Spleen (tissue), 11 donors: ENCODE measurements at regions not wholly inside any gene's neighbourhood (a gene's known extent, or its start where the extent isn't known, plus 50 kb on each side); places are given as distances from the start of the nearest gene placed in this dataset.

ENCODE experiments used
- DNase-seq: peaks from one replicate; pipeline ENCODE4 v3.0.0-alpha.2; 2020
- H3K27ac ChIP-seq, 8 donors: fragments of 200-600 bp; sonication (generic) in 7 of 8; 1 replicate in 4 of 8; 2 replicates in 4 of 8; pipeline versions ENCODE4 v1.5.0 to v1.8.0; 2016 to 2021; ENCODE audit warnings: inconsistent platforms in 4 of 8, mild to moderate bottlenecking in 4 of 8, moderate library complexity in 1 of 8
- H3K27me3 ChIP-seq, 7 donors: fragments of 200-600 bp; sonication (generic) in 6 of 7; replicated peaks in 1 of 7; 1 replicate in 4 of 7; 2 replicates in 3 of 7; pipeline versions ENCODE4 v1.5.0 to v1.8.0; 2016 to 2021; ENCODE audit warnings: inconsistent platforms in 3 of 7, mild to moderate bottlenecking in 1 of 7
- H3K36me3 ChIP-seq, 6 donors: fragments of 200-600 bp; sonication (generic) in 5 of 6; 1 replicate in 4 of 6; 2 replicates in 2 of 6; pipeline versions ENCODE4 v1.5.0 to v1.8.0; 2016 to 2021; ENCODE audit warnings: inconsistent platforms in 2 of 6
- H3K4me1 ChIP-seq, 6 donors: fragments of 200-600 bp; sonication (generic) in 5 of 6; 1 replicate in 3 of 6; 2 replicates in 3 of 6; pipeline versions ENCODE4 v1.5.0 to v1.8.0; 2016 to 2021; ENCODE audit warnings: inconsistent platforms in 3 of 6
- H3K4me3 ChIP-seq, 8 donors: fragments of 200-600 bp; sonication (generic) in 7 of 8; 1 replicate in 4 of 8; 2 replicates in 4 of 8; pipeline versions ENCODE4 v1.5.0 to v1.8.0; 2016 to 2021; ENCODE audit warnings: inconsistent platforms in 4 of 8, mild to moderate bottlenecking in 4 of 8, moderate library complexity in 2 of 8
- H3K9me3 ChIP-seq, 8 donors: fragments of 200-600 bp; sonication (generic) in 7 of 8; 1 replicate in 4 of 8; 2 replicates in 4 of 8; pipeline versions ENCODE4 v1.5.0 to v1.8.0; 2016 to 2021; ENCODE audit warnings: inconsistent platforms in 4 of 8
- CTCF ChIP-seq, 11 experiments: fragments of 200-600 bp in 7 of 11; fragments of 450-650 bp in 4 of 11; sonication (generic) in 4 of 11; IDR thresholded peaks in 8 of 11; conservative IDR thresholded peaks in 3 of 11; 1 replicate in 7 of 11; 2 replicates in 4 of 11; pipeline versions ENCODE4 v1.4.0 to v1.8.0; 2016 to 2021; ENCODE audit warnings: antibody characterized with exemption in 11 of 11, inconsistent platforms in 4 of 11, mild to moderate bottlenecking in 1 of 11
- POLR2A ChIP-seq, 3 donors: fragments of 450-650 bp; IDR thresholded peaks; one replicate each; pipeline ENCODE4 v1.5.1; 2017; ENCODE audit warnings: antibody characterized with exemption in 3 of 3, mild to moderate bottlenecking in 1 of 3
- POLR2AphosphoS5 ChIP-seq, 3 donors: sonication (generic); formaldehyde crosslinking; IDR thresholded peaks; one replicate each; pipeline ENCODE4 v1.5.1; 2017; ENCODE audit warnings: antibody characterized with exemption in 3 of 3
- WGBS, 5 donors: extraction: QIAGEN DNeasy Blood & Tissue Kit in 3 of 5; methylation state at CpG; one replicate each; pipeline versions ENCODE4 v1.1.5 to v1.1.7; 2013 to 2018; 5-methylcytosine and 5-hydroxymethylcytosine counted together
- intact Hi-C: fragments of 100-400 bp; cut with DNase I; formaldehyde crosslinking; loops from one replicate; pipeline ENCODE4 v1.15.0; 2023; ENCODE audit warnings: low total_unique reads
- donor health status: healthy with polysubstance abuse.
- donor health status: DM: no; HTN: no; CAD: no; lungs with moderate emphysema.
- donor health status: DM: no; HTN: no; CAD: no.
- donor health status: Bipolar disorder and iron deficiency.
- donor health status: healthy.
- donor health status: DM: no; HTN: no; CAD: no.
- donor health status: DM: yes; HTN: yes; CAD: no.

DNA sequence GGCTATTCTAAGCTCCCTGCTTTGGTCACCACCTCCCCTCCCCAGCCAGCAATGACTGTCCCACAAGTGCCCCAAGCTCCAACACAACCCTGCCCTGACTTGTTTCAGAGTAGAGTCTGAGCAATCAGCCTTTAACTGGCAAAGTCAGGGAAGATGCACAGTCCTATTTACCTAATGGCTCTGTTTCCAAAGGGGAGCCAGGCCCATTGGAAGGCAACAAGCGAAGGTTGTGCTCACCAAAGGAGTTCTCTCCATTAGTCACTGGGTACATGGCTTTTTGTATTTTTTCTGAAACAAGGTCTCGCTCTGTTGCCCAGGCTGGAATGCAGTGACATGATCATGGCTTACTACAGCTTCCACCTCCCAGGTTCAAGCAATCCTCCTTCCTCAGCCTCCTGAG, 267.1 kb upstream of the CRY1 start:
- TF ChIP-seq POLR2A (IDR thresholded peaks at IDR 0.05) (no peak), CTCF (IDR thresholded peaks at IDR 0.05 in 8 of 11, conservative IDR thresholded peaks at IDR 0.05 in 3 of 11) (no peak), POLR2AphosphoS5 (IDR thresholded peaks at IDR 0.05) (no peak)
- H3K4me3 ChIP-seq = no peak overlapping the region
- no peak for DNase-seq
- no peaks in the 10 kb centered on the region for H3K4me1 ChIP-seq
- 88 to 96% (median 92%) methylated on average over 2 of the region's 2 CpGs for WGBS, 5 donors
- H3K27ac ChIP-seq = no peak overlapping the region
- H3K9me3 ChIP-seq = no peaks in the 10 kb centered on the region
- peaks cover 0 to 2% (median 0%) of the 10 kb centered on the region in 7 donors for H3K27me3 ChIP-seq
- intact Hi-C loops = no loop called here
- H3K36me3 ChIP-seq = no peaks in the 10 kb centered on the region

- DNase-seq = no peak
- no peaks in the 10 kb centered on the region for H3K36me3 ChIP-seq
- no peaks in the 10 kb centered on the region for H3K4me1 ChIP-seq
- peaks cover 0 to 1% (median 0%) of the 10 kb centered on the region in 7 donors for H3K27me3 ChIP-seq
- TF ChIP-seq CTCF (IDR thresholded peaks at IDR 0.05 in 8 of 11, conservative IDR thresholded peaks at IDR 0.05 in 3 of 11) (no peak), POLR2A (IDR thresholded peaks at IDR 0.05) (no peak), POLR2AphosphoS5 (IDR thresholded peaks at IDR 0.05) (no peak)
- H3K4me3 ChIP-seq = no peak overlapping the region
- no peaks in the 10 kb centered on the region for H3K9me3 ChIP-seq
- intact Hi-C loops = no loop called here
- no peak overlapping the region for H3K27ac ChIP-seq
- 77 to 88% (median 82%) methylated on average over 2 of the region's 2 CpGs for WGBS, 5 donors
These were observed 268.6 kb upstream of the CRY1 start for GRCh38 chr12:107361970-107362369.

DNA sequence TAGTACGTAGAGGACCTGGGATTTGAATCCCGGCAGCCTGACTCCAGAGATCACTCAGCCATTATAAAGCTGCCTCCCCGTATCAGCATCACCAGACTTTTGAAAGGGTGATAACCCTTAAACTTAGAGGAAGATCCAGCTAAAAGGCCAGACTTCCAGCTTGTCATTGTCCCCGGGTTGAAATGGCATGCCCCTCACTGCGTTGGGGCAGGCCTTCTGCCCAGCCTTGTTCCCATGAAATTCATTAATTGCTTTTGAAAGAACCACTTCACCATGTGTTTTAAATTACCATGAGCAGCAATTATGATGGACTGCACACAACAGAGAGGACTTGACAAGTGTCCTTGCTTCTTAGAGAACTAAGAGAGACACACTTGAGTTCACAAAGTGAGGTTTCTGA, 269.6 kb upstream of the CRY1 start:
- Histone ChIP-seq H3K9me3 (no peaks in the 10 kb centered on the region), H3K4me3 (no peak overlapping the region), H3K27me3 (no peaks in the 10 kb centered on the region), H3K36me3 (no peaks in the 10 kb centered on the region), H3K4me1 (no peaks in the 10 kb centered on the region), H3K27ac (no peak overlapping the region)
- no peak for DNase-seq
- WGBS, 5 donors = 69 to 91% (median 83%) methylated on average over 5 of the region's 5 CpGs
- intact Hi-C loops = no loop called here
- no peak for TF ChIP-seq POLR2A (IDR thresholded peaks at IDR 0.05)
- no peak for TF ChIP-seq CTCF (IDR thresholded peaks at IDR 0.05 in 8 of 11, conservative IDR thresholded peaks at IDR 0.05 in 3 of 11)
- TF ChIP-seq POLR2AphosphoS5 (IDR thresholded peaks at IDR 0.05) = no peak

DNA sequence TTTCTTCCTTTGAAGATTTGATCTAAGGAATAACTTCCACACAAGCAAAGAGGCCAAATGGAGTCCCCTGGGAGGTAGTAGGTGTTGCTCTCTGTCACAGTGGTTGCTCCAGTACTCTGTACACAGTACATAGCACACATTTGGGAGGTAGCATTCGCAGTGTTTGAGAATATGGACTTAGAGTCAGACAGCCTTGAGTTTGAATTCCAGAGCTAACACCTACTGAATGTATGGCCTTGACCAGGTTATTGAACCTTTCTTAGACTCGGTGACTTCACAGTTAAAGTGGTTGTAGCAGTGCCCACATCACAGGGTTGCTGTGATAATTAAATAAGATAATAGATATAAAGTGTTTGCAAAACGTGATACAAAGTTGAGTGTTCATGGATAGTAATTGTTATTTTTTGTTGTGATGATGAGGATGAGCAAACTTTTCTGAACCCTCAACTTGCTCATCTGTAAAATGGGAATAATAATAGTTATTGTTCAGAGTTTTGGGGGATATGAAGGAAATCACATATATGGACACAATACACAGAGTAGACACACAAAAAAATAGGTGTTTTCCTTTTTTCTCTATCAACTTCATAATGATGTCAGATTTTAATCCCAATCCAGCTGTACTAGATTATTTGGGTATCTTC, 271.6 kb upstream of the CRY1 start:
- H3K4me3 ChIP-seq = no peak overlapping the region
- peaks cover 0 to 18% (median 7%) of the 10 kb centered on the region in 6 donors for H3K4me1 ChIP-seq
- 77 to 85% (median 78%) methylated on average over 3 of the region's 3 CpGs for WGBS, 5 donors
- no peak for DNase-seq
- no peak overlapping the region for H3K27ac ChIP-seq
- H3K9me3 ChIP-seq = no peaks in the 10 kb centered on the region
- intact Hi-C loops = no loop called here
- no peaks in the 10 kb centered on the region for H3K36me3 ChIP-seq
- TF ChIP-seq POLR2A (IDR thresholded peaks at IDR 0.05) (no peak), POLR2AphosphoS5 (IDR thresholded peaks at IDR 0.05) (no peak), CTCF (IDR thresholded peaks at IDR 0.05 in 8 of 11, conservative IDR thresholded peaks at IDR 0.05 in 3 of 11) (no peak)
- no peaks in the 10 kb centered on the region for H3K27me3 ChIP-seq
